LNCaP clone FGC (cell line): ENCODE measurements at regions not wholly inside any gene's neighbourhood (a gene's known extent, or its start where the extent isn't known, plus 50 kb on each side); places are given as distances from the start of the nearest gene placed in this dataset.
"Not testable (repeated sequence)": the region's sequence is repeated elsewhere in the genome, so short reads cannot be mapped to it uniquely, and the experiment has no call there.

ENCODE experiments used
- DNase-seq: peaks from one replicate; pipeline ENCODE4 v3.0.0-alpha.2; 2011; ENCODE audit warnings: low read depth
- H3K4me3 ChIP-seq: 2 replicates; pipeline ENCODE4 v1.5.1; 2011; ENCODE audit warnings: mild to moderate bottlenecking, low read depth, low read length, control low read depth
- TF ChIP-seq, protein P1 (sequence below): IDR thresholded peaks from 2 replicates; pipeline ENCODE4 v1.5.1; 2012; ENCODE audit warnings: mild to moderate bottlenecking; ENCODE audit not compliant: control insufficient read depth, insufficient read depth; ENCODE audit errors: extremely low read depth

GRCh38 chr15:26029146-26029545 lies 166.0 kb upstream of the ATP10A start:
- no peak overlapping the region for H3K4me3 ChIP-seq
- DNase-seq = no peak
- TF ChIP-seq, protein P1, sequence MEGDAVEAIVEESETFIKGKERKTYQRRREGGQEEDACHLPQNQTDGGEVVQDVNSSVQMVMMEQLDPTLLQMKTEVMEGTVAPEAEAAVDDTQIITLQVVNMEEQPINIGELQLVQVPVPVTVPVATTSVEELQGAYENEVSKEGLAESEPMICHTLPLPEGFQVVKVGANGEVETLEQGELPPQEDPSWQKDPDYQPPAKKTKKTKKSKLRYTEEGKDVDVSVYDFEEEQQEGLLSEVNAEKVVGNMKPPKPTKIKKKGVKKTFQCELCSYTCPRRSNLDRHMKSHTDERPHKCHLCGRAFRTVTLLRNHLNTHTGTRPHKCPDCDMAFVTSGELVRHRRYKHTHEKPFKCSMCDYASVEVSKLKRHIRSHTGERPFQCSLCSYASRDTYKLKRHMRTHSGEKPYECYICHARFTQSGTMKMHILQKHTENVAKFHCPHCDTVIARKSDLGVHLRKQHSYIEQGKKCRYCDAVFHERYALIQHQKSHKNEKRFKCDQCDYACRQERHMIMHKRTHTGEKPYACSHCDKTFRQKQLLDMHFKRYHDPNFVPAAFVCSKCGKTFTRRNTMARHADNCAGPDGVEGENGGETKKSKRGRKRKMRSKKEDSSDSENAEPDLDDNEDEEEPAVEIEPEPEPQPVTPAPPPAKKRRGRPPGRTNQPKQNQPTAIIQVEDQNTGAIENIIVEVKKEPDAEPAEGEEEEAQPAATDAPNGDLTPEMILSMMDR = no peak

GRCh38 chr15:26028086-26028740 lies 165.1 kb upstream of the ATP10A start:
- no peak for DNase-seq
- no peak overlapping the region for H3K4me3 ChIP-seq
- TF ChIP-seq, protein P1 = no peak

- H3K4me3 ChIP-seq, DNase-seq: not testable (repeated sequence)
Observed at GRCh38 chr15:26026671-26027070, 163.5 kb upstream of the ATP10A start.

DNA sequence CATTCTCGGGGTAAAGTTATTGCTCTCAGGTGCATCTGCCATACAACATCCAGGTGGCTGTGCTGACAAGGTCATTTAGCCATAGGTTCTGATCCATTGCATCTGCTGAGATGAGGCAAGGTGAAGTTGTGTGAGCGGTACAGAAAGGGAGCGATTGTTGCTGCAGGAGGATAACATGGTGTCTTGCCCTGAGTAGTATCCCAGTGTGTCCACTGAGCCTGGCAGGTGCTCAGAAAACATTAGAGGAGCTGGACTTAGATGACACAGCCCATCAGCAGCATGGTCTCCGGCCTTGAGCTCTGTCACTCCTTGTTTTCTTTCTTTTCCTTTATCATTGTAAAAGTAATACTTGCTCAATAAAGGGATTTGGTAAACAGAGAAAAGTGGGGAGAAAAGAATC lies 161.1 kb upstream of the ATP10A start:
- TF ChIP-seq, protein P1 = no peak
- DNase-seq = no peak
- H3K4me3 ChIP-seq = no peak overlapping the region

GRCh38 chr15:26023691-26024090 lies 160.6 kb upstream of the ATP10A start:
- DNase-seq = no peak
- no peak overlapping the region for H3K4me3 ChIP-seq
- TF ChIP-seq, protein P1 = no peak

DNA sequence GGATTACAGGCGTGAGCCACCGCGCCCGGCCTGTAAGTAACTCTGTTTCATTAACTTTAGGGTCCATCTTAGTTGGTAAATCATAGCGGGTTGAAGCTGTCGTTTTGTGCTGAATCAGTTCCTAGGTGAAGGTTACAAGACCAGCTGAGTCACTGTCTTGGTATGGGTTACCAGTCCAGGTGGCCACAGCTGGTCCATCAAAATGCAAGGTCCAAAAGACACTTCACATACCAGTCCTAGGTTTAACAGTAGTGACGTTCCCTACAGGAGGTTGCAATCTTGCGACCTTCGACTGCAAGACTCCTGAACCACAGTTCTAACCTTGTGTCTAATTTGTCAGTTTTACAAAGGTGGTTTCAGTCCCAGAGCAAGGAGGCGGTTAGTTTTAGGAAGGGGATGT lies 160.1 kb upstream of the ATP10A start:
- DNase-seq = no peak
- no peak overlapping the region for H3K4me3 ChIP-seq
- TF ChIP-seq, protein P1 = no peak

- TF ChIP-seq, protein P1 = no peak
- DNase-seq = no peak
- no peak overlapping the region for H3K4me3 ChIP-seq
Observed at GRCh38 chr15:26020871-26021270, 157.7 kb upstream of the ATP10A start.
